Right ventricle myocardium inferior (tissue), 1 donor: ENCODE measurements at regions not wholly inside any gene's neighbourhood (a gene's known extent, or its start where the extent isn't known, plus 50 kb on each side); places are given as distances from the start of the nearest gene placed in this dataset.

ENCODE experiments used
- ATAC-seq: fragments of 200-7000 bp; cut with Tn5 transposase; one replicate; pipeline ENCODE4 v1.9.1; 2020; ENCODE audit warnings: mild to moderate bottlenecking, moderate library complexity
- DNase-seq: peaks from one replicate; pipeline ENCODE4 v3.0.0; 2021; ENCODE audit errors: missing footprints
- intact Hi-C: fragments of 100-400 bp; cut with DNase I; formaldehyde crosslinking; loops from one replicate; pipeline ENCODE4 v1.11.0; 2022
- donor health status: DM: no; HTN: yes; CAD: no; lungs with severe emphysema.

DNA sequence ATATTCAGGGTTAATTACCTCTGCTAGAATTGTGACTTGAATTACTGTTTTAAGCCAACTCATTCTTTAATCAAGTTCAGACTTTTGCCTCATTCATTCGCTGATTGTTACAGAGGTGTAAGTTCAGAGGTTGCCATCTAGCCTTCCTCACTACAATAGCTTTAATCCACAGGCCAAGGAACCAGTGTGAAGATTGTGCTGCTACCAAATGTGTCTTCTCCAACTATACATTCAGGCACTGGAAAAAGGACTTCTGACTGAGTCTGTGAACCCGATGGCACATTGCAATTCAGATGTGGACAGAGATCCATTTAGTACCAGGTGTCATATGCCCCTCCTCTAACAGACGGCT, 111.2 kb upstream of the ADGRF1 start:
- ATAC-seq (no peak), DNase-seq (no peak)
- intact Hi-C loops, result no loop called here

DNA sequence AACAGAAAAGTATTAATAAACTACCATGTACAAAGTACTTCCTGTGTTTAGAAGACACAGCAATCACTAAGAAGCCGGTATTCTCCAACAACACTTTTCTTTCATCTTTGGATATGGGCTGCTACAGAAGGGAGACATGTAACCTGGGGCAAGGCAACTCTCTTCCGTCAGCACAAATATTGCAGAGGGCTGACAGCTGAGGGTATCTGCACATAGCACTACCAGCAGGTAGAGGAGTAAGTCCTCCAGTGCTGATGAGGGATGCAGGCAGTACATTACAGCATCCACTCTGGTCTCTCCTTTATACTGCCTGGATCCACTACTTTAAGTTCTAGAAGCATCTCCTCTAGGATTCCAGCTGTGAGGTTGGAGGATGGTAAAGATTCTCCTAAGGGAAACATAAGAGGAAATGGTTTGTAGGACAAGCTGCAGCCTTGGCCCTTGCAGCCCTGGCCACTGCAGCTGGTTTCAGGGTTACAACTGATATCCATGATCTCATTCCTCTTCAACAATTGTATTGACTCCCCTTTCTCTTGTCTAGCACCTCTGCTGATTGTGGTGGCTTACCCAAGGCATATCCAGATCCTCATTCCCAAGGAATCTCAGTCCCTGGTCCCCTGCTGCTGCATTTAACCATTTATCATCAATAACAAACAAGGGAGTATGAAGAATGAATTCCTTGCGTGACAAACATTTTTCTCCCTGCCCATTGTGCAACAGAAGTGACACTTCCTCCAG, 110.7 kb upstream of the ADGRF1 start:
- DNase-seq (no peak), ATAC-seq (no peak)
- intact Hi-C loops, result no loop called here

GRCh38 chr6:47151232-47151898, 109.2 kb upstream of the ADGRF1 start:
- intact Hi-C loops, result no loop called here
- ATAC-seq (no peak), DNase-seq (no peak)

DNA sequence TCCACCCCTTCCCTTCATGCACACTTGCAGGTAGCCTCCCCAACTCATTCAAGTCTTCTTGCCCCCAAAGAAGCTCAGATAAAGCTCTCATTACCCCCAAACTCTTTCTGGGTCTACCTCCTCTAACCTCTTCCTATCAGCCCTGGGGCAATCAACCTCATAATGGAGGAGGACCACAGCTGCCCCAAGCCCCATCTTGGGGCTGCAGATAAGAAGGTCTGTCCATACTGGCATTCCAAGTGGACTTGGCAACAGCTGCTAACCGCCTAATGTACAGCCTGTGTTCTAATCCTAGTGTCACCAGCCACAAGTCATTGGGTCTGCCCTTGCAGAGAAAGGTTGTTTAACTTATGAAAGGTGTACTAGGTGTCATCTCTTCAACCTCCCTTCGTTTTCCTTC, 107.4 kb upstream of the ADGRF1 start:
- intact Hi-C loops, result loop anchor here (5.0 kb wide), 1 partner anchor 52 kb away; no protein-coding TSS in a partner anchor
- no peak for DNase-seq
- no peak for ATAC-seq

GRCh38 chr6:47149066-47149465, 106.9 kb upstream of the ADGRF1 start:
- intact Hi-C loops, result loop anchor here (5.0 kb wide), 1 partner anchor 52 kb away; no protein-coding TSS in a partner anchor
- ATAC-seq (no peak), DNase-seq (no peak)

DNA sequence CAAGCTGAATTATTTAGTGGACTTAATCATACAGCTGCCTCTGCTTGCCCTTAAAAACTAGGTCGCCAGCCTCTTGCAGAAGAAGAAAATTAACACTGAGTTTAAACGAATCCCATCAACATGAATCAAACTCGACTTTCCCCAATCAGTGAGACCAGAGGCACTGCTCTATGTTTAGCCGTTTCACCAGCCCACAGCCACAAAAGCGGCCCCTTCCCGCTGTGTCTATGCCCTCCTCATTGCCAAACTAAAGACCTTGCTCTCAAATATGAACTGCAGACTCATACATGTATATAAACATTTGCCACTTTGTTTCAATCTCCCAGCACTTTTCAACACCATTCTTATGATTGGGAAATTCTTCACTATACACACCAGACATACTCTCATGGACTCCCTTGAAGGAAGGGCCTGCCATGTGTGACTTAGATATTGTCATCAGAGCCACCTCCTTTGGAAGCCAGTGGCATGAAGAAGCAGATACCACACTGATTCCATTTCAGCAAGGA, 105.8 kb upstream of the ADGRF1 start:
- ATAC-seq (no peak), DNase-seq (no peak)
- intact Hi-C loops, result loop anchor here (5.0 kb wide), 1 partner anchor 51 kb away; no protein-coding TSS in a partner anchor

DNA sequence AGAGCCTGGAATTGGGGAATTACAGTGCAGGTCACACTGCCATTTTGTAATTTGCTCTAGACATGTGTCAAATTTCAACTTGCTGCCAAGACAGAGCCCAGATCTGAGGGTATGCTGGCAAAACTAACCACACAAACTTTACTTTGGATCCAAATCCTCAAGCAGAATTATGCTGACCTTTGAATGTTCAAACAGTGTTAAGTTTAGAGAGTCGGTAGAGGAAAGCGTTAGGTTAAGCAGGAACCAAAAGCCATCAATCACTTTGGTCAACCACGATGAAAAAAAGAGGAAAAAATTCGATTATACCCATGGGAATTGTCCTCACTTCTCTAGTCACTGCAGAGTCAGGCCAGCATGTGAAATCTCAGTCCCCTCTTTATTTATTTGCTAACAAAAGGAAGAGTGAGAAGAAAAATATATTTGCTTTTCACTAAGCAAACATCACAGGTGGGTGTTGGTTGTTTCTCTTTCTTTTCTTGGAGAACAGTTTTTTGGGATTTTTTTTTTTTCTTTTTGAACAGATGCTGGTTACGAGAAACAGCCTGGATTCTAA, 105.1 kb upstream of the ADGRF1 start:
- DNase-seq, result no peak
- peak; percentile 15 for ATAC-seq
- intact Hi-C loops, result loop anchor here (5.0 kb wide), 1 partner anchor 50 kb away; no protein-coding TSS in a partner anchor

DNA sequence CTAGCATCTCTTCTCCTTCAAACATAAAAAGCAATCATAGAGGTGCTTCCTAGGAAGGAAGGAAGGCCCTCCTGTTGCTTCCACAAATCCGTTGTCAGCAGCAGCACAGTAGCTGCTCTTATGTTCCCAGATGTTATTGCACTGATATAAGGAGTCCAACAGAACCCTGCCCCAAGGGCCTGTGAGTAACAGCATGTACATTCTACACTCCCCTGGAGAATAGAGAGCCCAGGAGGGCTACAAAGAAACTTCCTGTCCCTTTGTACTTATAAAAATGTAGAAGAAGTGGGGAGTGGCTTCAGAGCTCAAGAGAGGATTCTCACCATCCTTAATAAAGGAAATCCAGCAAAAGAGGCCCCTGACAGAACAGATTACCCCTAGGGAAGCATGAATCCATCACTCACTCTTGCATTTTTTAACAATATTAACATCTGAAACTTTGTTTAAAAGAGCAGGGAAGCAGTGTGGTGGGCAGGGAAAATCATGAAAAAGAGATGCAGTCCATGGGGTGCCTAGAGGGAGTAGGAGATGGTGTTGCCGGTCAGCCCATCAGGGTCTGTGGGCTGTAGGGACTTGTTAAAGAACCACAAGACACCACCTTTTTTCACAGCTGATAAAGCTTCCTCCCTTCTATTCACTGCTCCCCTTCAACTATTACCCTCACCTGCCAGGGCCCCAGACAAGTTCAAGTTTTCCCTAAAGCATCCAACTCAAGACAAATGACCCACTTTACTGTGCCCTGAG, 104.5 kb upstream of the ADGRF1 start:
- ATAC-seq (peak; percentile 82), DNase-seq (no peak)
- intact Hi-C loops, result loop anchor here (5.0 kb wide), 1 partner anchor 49 kb away; no protein-coding TSS in a partner anchor

DNA sequence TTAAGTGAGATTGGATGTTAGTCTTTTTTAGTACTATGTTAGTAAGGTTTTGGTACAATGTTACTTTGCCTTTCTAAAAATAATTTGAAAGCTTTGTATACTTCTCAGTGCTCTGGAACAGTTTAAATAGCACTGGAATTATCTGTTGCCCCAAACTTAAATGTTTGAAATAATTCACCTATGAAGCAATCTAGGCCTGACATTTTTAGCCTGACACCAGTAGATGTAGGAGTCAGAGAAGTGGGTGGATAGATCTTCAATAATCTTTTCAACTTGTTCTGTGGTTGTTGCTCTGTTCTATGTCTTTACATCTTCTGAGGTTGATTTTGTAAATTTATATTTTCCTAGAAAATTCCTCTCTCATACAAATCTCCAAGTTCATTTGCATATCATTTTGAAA, 103.1 kb upstream of the ADGRF1 start:
- DNase-seq, result no peak
- no peak for ATAC-seq
- intact Hi-C loops, result loop anchor here (5.0 kb wide), 1 partner anchor 48 kb away; no protein-coding TSS in a partner anchor

GRCh38 chr6:47144306-47144705, 102.2 kb upstream of the ADGRF1 start:
- intact Hi-C loops, result no loop called here
- no peak for DNase-seq
- ATAC-seq, result peak; percentile 84

GRCh38 chr6:47141963-47142362, 99.8 kb upstream of the ADGRF1 start:
- intact Hi-C loops, result no loop called here
- DNase-seq (no peak), ATAC-seq (no peak)

- DNase-seq, result no peak
- intact Hi-C loops, result no loop called here
- ATAC-seq, result no peak
Observed at GRCh38 chr6:47141171-47141570, 99.0 kb upstream of the ADGRF1 start.

DNA sequence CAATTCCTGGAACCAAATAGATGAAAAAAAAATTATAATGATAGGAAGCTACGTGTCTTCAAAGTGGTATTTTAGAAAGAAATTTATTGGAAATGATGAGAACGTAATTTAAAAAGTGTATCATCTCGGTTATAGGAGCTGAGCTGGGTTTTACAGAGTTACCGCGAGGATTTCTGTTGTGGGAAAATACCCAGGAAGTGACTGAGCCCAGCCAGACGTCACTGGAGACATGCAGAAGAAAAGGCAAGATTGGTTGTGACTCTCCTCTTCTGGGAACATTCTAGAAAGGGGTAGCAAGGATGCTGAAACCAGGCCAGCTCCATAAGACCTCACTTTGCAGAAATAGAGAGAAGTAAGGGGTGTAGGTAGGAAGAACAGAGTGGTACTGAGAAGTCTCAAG, 95.9 kb upstream of the ADGRF1 start:
- no peak for ATAC-seq
- DNase-seq, result no peak
- intact Hi-C loops, result no loop called here

DNA sequence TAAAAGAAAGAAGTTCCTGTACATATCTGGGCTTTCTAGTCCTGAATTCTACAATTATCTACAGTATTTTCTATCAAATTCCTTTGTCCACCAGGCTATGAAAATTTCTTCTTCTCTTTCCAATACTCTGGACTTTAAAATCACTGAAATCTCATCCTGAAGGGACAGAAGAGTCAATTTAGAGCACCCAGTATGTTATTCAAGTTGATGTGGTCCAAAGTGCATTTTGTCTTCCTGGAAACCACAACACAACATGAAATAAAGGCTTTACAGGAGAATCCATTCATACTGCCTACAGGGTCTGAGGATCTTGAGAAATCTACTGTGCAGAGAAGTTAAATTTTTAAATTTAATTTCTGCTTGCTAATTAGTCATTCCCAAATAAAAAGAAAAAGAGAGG, 94.9 kb upstream of the ADGRF1 start:
- DNase-seq, result no peak
- intact Hi-C loops, result no loop called here
- no peak for ATAC-seq

DNA sequence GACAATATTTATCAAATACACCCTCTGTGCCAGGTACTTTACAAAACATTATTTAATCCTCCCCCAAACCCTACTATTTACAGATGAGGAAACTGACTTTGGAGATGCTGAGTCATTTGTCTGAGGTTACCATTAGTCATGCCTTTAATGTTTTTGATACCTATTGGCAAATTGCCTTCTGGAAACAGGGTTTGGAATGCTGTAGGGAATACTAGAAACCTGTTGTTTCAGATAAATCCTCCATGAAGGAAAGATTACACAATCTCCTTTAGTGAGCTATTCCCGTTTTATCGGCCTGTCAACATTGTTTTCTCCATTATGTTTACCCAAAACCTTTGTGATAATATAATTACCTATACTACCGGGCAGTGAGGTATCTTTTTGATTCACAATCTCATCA, 93.6 kb upstream of the ADGRF1 start:
- intact Hi-C loops, result no loop called here
- no peak for ATAC-seq
- DNase-seq, result no peak

DNA sequence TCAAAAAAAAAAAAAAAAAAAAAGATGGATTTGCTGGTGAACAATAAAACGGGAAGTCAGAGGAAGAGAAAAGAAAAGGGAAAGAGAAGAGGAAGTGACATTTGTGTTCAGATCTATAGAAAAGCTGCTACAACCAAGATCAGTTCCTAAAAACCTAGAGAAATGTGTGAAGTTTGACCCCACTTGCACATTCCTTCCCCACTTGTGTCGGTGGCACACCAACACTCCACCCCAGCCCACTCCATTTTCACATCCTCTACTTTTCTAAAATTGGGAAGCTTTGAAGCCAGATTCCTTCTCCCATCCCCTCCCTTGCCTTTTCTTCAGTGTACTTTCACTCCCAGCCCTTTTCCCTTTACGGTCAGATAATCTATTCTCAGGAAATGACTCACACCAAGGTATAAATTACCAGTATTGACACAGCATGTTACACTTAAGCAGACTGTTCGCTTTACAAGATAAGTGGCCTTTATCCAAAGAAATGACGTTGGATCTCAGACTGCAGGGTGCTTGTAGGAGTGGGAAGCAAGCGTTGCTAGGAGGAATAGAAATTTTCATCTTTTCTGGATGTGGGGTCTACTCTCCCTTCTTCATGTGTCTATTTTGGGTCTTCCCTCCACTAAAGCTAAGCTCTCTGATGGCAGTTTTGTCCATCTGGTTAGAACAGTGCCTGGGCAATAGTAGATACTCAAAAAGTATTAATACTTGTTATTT, 92.5 kb upstream of the ADGRF1 start:
- peak; percentile 23 for ATAC-seq
- intact Hi-C loops, result no loop called here
- DNase-seq, result no peak

GRCh38 chr6:47133230-47134000, 91.3 kb upstream of the ADGRF1 start:
- DNase-seq (no peak), ATAC-seq (no peak)
- intact Hi-C loops, result no loop called here

- ATAC-seq (peak; percentile 57), DNase-seq (no peak)
- intact Hi-C loops, result no loop called here
Observed at GRCh38 chr6:47132724-47133123, 90.6 kb upstream of the ADGRF1 start.
